ENCODE measurements at regions not wholly inside any gene's neighbourhood (a gene's known extent, or its start where the extent isn't known, plus 50 kb on each side); places are given as distances from the start of the nearest gene placed in this dataset.

DNA sequence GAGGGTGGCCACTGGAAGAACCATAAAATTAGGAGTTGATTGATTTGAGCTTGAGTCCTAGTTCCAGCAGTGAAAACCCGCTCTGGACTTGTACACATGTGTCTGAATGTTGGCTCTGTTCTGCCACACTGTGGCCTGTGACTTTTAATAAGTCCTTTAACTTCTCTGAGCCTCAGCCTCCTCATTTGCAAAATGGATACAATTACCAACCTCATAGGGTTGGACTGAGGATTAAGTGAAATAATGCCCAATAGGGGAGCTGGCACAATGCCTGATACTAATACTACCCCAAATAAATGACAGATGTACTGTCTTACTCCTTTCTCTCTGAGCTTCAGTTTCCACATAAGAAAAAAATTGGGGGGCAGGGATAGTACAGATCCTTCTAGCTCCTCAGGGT lies 92.6 kb upstream of the RIPOR2 start:
- ATAC-seq, result no peak
- Histone ChIP-seq H3K4me1 (ENCODE audit: control insufficient read depth, insufficient read depth, low read length) (peaks cover 7% of the 10 kb centered on the region), H3K27me3 (replicated peaks in 1 of 2; ENCODE audit: control insufficient read depth in 2 of 2, insufficient read depth in 2 of 2, low read length in 1 of 2) (no peaks in the 10 kb centered on the region), H3K4me3 (no peak overlapping the region), H2AFZ (ENCODE audit: control insufficient read depth, low read depth, low read length) (no peak overlapping the region), H3K9ac (ENCODE audit: control insufficient read depth, insufficient read depth, low read length) (no peak overlapping the region), H3K36me3 (ENCODE audit: control insufficient read depth in 2 of 2, insufficient read depth in 2 of 2, low read length in 1 of 2) (no peaks in the 10 kb centered on the region), H3K9me3 (replicated peaks; ENCODE audit: control insufficient read depth, insufficient read depth, low read length) (no peaks in the 10 kb centered on the region), H3K79me2 (ENCODE audit: control insufficient read depth, insufficient read depth, low read length) (no peaks in the 10 kb centered on the region), H4K20me1 (ENCODE audit: control insufficient read depth, insufficient read depth) (no peaks in the 10 kb centered on the region), H3K27ac (ENCODE audit: control insufficient read depth, insufficient read depth) (no peak overlapping the region), H3K4me2 (ENCODE audit: control insufficient read depth, insufficient read depth) (no peak overlapping the region)
- in situ Hi-C loops (cut with MboI), result no loop called here
- CTCF ChIA-PET, result interaction anchor here (0.5 to 18.8 kb wide), 18 partner anchors 9 to 174 kb away, joined by 3 to 314 read pairs (median 40); partner anchors contain the start of gene RIPOR2
- POLR2A ChIA-PET, result interaction anchor here (0.8 to 5.6 kb wide), 7 partner anchors 7 to 43 kb away, joined by 4 to 32 read pairs (median 12); no protein-coding TSS in a partner anchor
- no TSS peak for BruUV-seq (replicated peaks)
- intact Hi-C loops (cut with micrococcal nuclease; ENCODE audit: unreplicated experiment), result loop anchor here (10.0 kb wide), 1 partner anchor 314 kb away; the partner anchor contains the start of gene C6orf62
- SMC1A ChIA-PET (ENCODE audit: uncharacterized antibody, unreplicated experiment), result interaction anchor here (1.0 to 6.9 kb wide), 18 partner anchors 9 to 249 kb away, joined by 3 to 126 read pairs (median 21); no protein-coding TSS in a partner anchor
- 58% methylated on average over 1 of the region's 1 CpG for WGBS (ENCODE audit: insufficient coverage, insufficient replicate concordance, low lambda C conversion rate, missing lambda C conversion rate)
- no peak for DNase-seq (ENCODE audit: low read depth, low spot score)
- RAD21 ChIA-PET (ENCODE audit: unreplicated experiment), result interaction anchor here (0.8 to 5.3 kb wide), 17 partner anchors 8 to 173 kb away, joined by 3 to 134 read pairs (median 25); partner anchors contain the start of gene RIPOR2
- FAIRE-seq, result no peak
- TF ChIP-seq FOXK2 (IDR thresholded peaks at IDR 0.05) (no peak), NR2C2 (IDR thresholded peaks at IDR 0.05; ENCODE audit: borderline replicate concordance, control insufficient read depth, insufficient read length, low read depth) (no peak), YBX1 (IDR thresholded peaks at IDR 0.05) (no peak), YY1 (IDR thresholded peaks at IDR 0.05; ENCODE audit: low read depth, low read length) (no peak), NFYB (IDR thresholded peaks at IDR 0.05; ENCODE audit: insufficient read depth, low read depth, low read length) (no peak), ASH2L (IDR thresholded peaks at IDR 0.05; ENCODE audit: borderline replicate concordance, low read depth) (no peak), POLR2AphosphoS5 (IDR thresholded peaks at IDR 0.05; ENCODE audit: low read length) (no peak), PAX8 (IDR thresholded peaks at IDR 0.05) (no peak), ZBED1 (IDR thresholded peaks at IDR 0.05; ENCODE audit: borderline replicate concordance) (no peak), SMC3 (IDR thresholded peaks at IDR 0.05; ENCODE audit: borderline replicate concordance, low read length) (no peak), SPI1 (IDR thresholded peaks at IDR 0.05; ENCODE audit: borderline replicate concordance, insufficient read depth, low read depth, low read length) (no peak), SKIL (IDR thresholded peaks at IDR 0.05; ENCODE audit: low read depth, poor library complexity, severe bottlenecking) (no peak)
- TF ChIP-seq, protein P1, sequence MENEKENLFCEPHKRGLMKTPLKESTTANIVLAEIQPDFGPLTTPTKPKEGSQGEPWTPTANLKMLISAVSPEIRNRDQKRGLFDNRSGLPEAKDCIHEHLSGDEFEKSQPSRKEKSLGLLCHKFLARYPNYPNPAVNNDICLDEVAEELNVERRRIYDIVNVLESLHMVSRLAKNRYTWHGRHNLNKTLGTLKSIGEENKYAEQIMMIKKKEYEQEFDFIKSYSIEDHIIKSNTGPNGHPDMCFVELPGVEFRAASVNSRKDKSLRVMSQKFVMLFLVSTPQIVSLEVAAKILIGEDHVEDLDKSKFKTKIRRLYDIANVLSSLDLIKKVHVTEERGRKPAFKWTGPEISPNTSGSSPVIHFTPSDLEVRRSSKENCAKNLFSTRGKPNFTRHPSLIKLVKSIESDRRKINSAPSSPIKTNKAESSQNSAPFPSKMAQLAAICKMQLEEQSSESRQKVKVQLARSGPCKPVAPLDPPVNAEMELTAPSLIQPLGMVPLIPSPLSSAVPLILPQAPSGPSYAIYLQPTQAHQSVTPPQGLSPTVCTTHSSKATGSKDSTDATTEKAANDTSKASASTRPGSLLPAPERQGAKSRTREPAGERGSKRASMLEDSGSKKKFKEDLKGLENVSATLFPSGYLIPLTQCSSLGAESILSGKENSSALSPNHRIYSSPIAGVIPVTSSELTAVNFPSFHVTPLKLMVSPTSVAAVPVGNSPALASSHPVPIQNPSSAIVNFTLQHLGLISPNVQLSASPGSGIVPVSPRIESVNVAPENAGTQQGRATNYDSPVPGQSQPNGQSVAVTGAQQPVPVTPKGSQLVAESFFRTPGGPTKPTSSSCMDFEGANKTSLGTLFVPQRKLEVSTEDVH (IDR thresholded peaks at IDR 0.05; ENCODE audit: low read depth, partially characterized antibody), result no peak
- TF ChIP-seq, protein P2, sequence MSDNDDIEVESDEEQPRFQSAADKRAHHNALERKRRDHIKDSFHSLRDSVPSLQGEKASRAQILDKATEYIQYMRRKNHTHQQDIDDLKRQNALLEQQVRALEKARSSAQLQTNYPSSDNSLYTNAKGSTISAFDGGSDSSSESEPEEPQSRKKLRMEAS (IDR thresholded peaks at IDR 0.05; ENCODE audit: low read depth, low read length), result no peak
- TF ChIP-seq, protein P3, sequence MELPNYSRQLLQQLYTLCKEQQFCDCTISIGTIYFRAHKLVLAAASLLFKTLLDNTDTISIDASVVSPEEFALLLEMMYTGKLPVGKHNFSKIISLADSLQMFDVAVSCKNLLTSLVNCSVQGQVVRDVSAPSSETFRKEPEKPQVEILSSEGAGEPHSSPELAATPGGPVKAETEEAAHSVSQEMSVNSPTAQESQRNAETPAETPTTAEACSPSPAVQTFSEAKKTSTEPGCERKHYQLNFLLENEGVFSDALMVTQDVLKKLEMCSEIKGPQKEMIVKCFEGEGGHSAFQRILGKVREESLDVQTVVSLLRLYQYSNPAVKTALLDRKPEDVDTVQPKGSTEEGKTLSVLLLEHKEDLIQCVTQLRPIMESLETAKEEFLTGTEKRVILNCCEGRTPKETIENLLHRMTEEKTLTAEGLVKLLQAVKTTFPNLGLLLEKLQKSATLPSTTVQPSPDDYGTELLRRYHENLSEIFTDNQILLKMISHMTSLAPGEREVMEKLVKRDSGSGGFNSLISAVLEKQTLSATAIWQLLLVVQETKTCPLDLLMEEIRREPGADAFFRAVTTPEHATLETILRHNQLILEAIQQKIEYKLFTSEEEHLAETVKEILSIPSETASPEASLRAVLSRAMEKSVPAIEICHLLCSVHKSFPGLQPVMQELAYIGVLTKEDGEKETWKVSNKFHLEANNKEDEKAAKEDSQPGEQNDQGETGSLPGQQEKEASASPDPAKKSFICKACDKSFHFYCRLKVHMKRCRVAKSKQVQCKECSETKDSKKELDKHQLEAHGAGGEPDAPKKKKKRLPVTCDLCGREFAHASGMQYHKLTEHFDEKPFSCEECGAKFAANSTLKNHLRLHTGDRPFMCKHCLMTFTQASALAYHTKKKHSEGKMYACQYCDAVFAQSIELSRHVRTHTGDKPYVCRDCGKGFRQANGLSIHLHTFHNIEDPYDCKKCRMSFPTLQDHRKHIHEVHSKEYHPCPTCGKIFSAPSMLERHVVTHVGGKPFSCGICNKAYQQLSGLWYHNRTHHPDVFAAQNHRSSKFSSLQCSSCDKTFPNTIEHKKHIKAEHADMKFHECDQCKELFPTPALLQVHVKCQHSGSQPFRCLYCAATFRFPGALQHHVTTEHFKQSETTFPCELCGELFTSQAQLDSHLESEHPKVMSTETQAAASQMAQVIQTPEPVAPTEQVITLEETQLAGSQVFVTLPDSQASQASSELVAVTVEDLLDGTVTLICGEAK (IDR thresholded peaks at IDR 0.05; ENCODE audit: borderline replicate concordance), result no peak

All from GM12878 (cell line).